ENCODE measurements at regions not wholly inside any gene's neighbourhood (a gene's known extent, or its start where the extent isn't known, plus 50 kb on each side); places are given as distances from the start of the nearest gene placed in this dataset.

DNA sequence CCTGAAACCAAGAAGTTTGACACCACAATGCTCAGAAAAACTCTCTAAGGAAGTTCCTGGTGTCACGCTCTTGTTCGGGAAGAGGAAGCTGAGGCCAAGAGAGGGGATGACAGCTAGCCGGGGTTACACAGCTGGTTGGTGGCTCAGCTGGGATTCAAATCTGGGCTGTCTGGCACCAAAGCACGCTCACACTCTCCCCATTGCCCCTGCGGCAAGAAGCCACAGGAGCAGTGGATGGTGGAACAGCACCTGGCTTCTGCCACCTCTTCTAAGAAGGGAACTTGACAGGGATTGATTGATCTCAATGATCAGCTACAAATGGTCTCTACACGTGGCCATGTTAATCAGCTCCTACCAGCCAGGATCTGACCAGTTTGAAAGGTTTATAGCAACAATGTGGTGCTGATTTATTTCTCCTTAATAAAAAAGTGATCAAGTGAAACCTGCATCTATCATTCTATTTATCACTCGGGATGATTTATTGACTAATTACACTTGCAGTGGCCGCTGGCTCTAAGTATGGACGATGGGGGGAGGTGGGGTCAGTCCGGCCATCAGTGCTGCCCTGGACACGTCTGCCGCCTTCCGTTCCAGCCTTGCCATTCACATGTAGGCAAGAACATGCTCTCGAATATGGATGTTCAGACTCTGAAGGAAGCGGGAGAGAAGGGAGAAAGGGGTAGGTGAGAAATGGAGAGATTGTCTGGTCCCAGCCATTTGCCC lies 71.9 kb upstream of the TOP1 start:
- TF ChIP-seq, protein P1, sequence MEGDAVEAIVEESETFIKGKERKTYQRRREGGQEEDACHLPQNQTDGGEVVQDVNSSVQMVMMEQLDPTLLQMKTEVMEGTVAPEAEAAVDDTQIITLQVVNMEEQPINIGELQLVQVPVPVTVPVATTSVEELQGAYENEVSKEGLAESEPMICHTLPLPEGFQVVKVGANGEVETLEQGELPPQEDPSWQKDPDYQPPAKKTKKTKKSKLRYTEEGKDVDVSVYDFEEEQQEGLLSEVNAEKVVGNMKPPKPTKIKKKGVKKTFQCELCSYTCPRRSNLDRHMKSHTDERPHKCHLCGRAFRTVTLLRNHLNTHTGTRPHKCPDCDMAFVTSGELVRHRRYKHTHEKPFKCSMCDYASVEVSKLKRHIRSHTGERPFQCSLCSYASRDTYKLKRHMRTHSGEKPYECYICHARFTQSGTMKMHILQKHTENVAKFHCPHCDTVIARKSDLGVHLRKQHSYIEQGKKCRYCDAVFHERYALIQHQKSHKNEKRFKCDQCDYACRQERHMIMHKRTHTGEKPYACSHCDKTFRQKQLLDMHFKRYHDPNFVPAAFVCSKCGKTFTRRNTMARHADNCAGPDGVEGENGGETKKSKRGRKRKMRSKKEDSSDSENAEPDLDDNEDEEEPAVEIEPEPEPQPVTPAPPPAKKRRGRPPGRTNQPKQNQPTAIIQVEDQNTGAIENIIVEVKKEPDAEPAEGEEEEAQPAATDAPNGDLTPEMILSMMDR (IDR thresholded peaks at IDR 0.05; ENCODE audit: low read depth, low read length): no peak
- DNase-seq (ENCODE audit: extremely low read depth, low read depth): no peak

DNA sequence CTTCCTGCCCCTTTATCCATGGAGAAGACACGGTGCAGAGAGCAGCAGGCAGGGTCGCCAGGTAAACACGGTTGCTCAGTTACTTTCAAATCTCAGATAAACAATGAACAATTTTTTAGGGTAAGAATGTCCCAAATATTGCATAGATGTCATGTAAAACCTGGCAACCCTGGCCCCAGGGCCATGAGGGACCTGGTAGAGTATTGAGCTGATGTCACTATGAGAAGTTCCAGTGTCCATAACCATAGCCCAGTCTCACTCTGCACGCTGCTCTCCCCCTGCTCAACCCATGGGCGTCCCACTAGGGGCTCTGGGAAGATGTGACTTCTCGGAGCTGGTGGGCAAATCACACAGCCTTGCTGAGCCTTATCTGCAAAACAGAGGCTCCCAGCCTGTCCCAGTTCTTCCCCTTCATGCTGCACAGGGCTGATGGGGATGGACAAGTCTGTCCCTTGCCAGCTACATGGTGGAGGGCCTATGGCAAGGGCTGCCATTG lies 71.3 kb upstream of the TOP1 start:
- DNase-seq (ENCODE audit: extremely low read depth, low read depth): no peak
- TF ChIP-seq, protein P1 (IDR thresholded peaks at IDR 0.05; ENCODE audit: low read depth, low read length): no peak

DNA sequence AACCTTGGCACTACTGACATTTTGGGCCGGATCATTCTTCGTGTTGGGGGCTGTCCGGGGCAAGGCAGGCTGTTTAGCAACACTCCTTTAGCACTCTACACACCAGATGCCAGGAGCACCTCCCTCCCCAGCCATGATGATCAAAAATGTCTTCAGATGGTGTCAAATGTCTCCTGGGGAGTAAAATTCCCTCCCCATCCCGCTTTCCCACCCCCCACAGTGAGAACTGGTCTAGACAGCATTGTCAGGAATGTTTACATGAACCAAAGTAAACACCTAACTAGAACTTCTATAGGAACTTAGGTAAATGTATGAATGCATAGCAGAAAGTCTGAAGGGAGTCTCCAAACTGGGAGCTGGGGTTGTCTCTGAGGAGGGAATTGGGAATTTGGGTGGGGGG lies 70.0 kb upstream of the TOP1 start:
- no peak for DNase-seq (ENCODE audit: extremely low read depth, low read depth)
- TF ChIP-seq, protein P1 (IDR thresholded peaks at IDR 0.05; ENCODE audit: low read depth, low read length): no peak

DNA sequence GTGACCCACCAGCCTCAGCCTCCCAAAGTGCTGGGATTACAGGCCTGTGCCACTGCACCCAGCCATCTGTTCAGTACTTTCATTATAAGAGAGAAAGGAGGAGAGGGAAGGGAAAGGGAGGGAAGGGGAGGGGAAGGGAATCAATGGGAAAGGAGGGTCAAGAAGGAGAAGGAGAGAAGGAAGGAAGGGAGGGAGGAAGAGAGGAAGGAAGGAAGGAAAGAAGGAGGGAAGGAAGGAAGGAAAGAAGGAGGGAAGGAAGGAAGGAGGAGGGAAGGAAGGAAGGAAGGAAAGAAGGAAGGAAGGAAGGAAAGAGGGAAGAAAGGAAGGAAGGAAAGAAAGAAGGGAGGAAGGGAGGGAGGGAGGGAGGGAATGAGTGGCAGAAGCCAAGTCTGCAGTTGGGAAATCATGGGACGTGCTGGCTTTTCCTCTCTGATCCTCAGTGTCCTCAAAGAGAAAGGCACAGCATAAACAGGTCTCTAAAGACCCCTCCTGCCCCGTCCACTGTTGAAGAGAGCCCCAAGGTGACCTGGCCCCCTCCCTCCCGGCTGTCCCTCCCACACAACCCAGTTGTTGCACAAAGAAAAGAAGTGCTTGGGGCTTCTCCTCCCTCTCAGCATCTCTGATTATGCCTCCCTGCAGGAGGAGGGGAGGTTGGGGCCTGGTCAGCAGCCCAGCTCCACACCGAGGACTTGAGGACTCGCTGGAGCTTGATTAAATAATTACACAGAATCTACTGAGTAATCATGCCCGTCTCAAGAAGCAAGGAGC lies 69.1 kb upstream of the TOP1 start:
- DNase-seq (ENCODE audit: extremely low read depth, low read depth): no peak
- TF ChIP-seq, protein P1 (IDR thresholded peaks at IDR 0.05; ENCODE audit: low read depth, low read length): no peak

DNA sequence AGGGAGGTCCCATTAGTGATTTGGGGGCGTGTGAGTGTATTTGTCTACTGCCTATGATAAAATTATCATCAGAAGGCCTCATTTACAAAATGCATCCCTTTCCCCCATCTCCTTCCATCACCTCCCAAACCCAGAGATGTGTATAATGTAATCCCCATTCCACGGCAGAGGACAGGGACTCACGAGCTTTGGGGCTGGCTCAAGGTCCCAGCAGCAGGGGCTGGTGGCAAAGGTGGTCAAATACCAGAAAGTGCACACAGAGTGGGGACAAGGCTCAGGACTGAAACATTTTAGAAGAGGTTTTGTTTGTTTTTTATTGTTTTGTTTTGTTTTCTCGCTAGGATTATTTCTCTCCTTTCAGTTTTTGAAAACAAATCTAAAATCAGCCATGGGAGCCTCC lies 68.5 kb upstream of the TOP1 start:
- no peak for DNase-seq (ENCODE audit: extremely low read depth, low read depth)
- TF ChIP-seq, protein P1 (IDR thresholded peaks at IDR 0.05; ENCODE audit: low read depth, low read length): no peak

DNA sequence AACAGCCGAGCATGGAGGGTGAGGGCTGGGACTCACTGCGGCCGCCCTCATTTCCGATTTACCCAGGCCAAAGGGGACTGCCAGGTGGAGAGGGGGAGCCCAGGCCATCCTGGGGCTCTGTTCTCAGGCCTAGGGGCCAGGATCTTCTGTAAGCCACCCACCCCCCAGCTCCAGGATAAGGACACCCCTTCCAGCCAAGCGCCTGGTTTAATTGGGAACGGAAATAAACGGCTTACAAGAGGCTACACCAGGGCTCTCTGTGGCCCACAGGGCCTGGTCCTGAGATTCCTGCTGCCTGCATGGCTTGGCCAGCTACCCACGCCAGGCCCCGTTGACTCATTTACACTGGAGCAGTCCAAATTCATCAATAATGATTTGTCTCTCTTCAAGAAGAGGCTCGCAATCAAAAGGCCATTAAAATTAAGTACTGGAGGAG lies 68.1 kb upstream of the TOP1 start:
- TF ChIP-seq, protein P1 (IDR thresholded peaks at IDR 0.05; ENCODE audit: low read depth, low read length): no peak
- no peak for DNase-seq (ENCODE audit: extremely low read depth, low read depth)

DNA sequence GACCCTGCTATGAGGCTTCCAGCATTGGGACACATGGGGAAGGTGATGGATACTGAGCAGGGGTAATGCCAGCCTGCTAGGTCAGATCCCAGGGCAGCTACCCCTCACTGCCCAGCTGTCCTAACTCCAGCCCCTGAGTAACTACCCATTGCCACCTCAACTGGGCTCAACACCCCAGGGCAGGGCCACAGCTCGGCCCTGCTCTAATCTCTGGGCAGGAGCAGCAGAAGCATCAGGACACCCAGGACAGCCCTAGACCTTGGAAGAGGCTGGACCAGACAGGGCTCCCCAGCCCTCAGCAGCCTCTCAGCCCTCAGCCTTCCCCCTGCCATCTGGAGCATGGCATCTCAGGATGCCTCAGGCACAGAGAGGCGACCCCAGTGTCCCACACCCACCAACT lies 67.4 kb upstream of the TOP1 start:
- DNase-seq (ENCODE audit: extremely low read depth, low read depth): no peak
- TF ChIP-seq, protein P1 (IDR thresholded peaks at IDR 0.05; ENCODE audit: low read depth, low read length): no peak

Data from AG09319 (cell line).